GM19035 (cell line): ENCODE measurements at regions not wholly inside any gene's neighbourhood (a gene's known extent, or its start where the extent isn't known, plus 50 kb on each side); places are given as distances from the start of the nearest gene placed in this dataset.

Experiments
- ATAC-seq: cut with Tn5 transposase; IDR thresholded peaks from one replicate; pipeline ENCODE4 v1.9.1; 2021; ENCODE audit not compliant: unreplicated experiment

GRCh38 chr2:9137379-9138150, 69.0 kb upstream of the ASAP2 start:
- no peak for ATAC-seq

- ATAC-seq = no peak
Observed at GRCh38 chr2:9135822-9136558, 70.6 kb upstream of the ASAP2 start.

- no peak for ATAC-seq
Observed at GRCh38 chr2:9127316-9127715, 79.3 kb upstream of the ASAP2 start.

GRCh38 chr2:9126540-9126939, 80.1 kb upstream of the ASAP2 start:
- no peak for ATAC-seq

- ATAC-seq = no peak
Observed at GRCh38 chr2:9124231-9124741, 82.3 kb upstream of the ASAP2 start.

GRCh38 chr2:9123069-9123468, 83.5 kb upstream of the ASAP2 start:
- no peak for ATAC-seq

- ATAC-seq = no peak
Observed at GRCh38 chr2:9122367-9122766, 84.2 kb upstream of the ASAP2 start.

GRCh38 chr2:9118383-9118960, 88.1 kb upstream of the ASAP2 start:
- ATAC-seq = no peak

GRCh38 chr2:9115229-9115628, 91.4 kb upstream of the ASAP2 start:
- no peak for ATAC-seq

- no peak for ATAC-seq
Observed at GRCh38 chr2:9114458-9114857, 92.2 kb upstream of the ASAP2 start.

GRCh38 chr2:9113916-9114315, 92.7 kb upstream of the ASAP2 start:
- no peak for ATAC-seq

- ATAC-seq = no peak
Observed at GRCh38 chr2:9113262-9113661, 93.3 kb upstream of the ASAP2 start.

GRCh38 chr2:9112079-9112721, 94.4 kb upstream of the ASAP2 start:
- ATAC-seq = no peak

GRCh38 chr2:9110893-9111569, 95.6 kb upstream of the ASAP2 start:
- no peak for ATAC-seq

GRCh38 chr2:9110346-9110884, 96.2 kb upstream of the ASAP2 start:
- ATAC-seq = no peak

- no peak for ATAC-seq
Observed at GRCh38 chr2:9109871-9110270, 96.7 kb upstream of the ASAP2 start.

GRCh38 chr2:9108210-9108967, 98.2 kb upstream of the ASAP2 start:
- ATAC-seq = no peak

- no peak for ATAC-seq
Observed at GRCh38 chr2:9107168-9108025, 99.2 kb upstream of the ASAP2 start.
